ENCODE measurements at regions not wholly inside any gene's neighbourhood (a gene's known extent, or its start where the extent isn't known, plus 50 kb on each side); places are given as distances from the start of the nearest gene placed in this dataset.

- Histone ChIP-seq H3K4me1 (ENCODE audit: insufficient read depth, low read length) (peaks cover 5% of the 10 kb centered on the region; the same call in 1 of the 2 replicates), H3K9me3 (ENCODE audit: control insufficient read depth, insufficient read depth, low read length) (no peaks in the 10 kb centered on the region), H3K9ac (ENCODE audit: low read depth, low read length) (no peak overlapping the region), H3K36me3 (ENCODE audit: insufficient read depth, low read length) (no peaks in the 10 kb centered on the region)
Observed at GRCh38 chr3:5270666-5271371, 83.3 kb downstream of the EDEM1 start.

DNA sequence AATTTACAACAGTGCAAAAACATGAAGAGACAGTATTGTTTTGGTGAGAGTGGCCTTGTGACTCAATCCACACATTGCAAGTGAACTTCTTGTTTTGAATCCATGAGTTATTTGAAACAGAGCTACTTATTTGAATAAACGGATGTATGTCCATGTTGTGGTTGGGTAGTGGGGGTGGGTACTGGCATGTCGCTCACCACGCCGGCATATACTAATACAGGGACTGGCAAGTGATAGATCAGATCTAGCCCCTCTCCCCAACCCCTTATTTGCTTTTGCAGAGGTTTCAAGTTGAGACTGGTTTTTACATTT is 83.8 kb downstream of the EDEM1 start:
- no peak overlapping the region for H3K9ac ChIP-seq (ENCODE audit: low read depth, low read length)
- no peaks in the 10 kb centered on the region for H3K36me3 ChIP-seq (ENCODE audit: insufficient read depth, low read length)
- H3K9me3 ChIP-seq (ENCODE audit: control insufficient read depth, insufficient read depth, low read length), result no peaks in the 10 kb centered on the region
- H3K4me1 ChIP-seq (ENCODE audit: insufficient read depth, low read length), result peaks cover 5% of the 10 kb centered on the region; the same call in 1 of the 2 replicates

DNA sequence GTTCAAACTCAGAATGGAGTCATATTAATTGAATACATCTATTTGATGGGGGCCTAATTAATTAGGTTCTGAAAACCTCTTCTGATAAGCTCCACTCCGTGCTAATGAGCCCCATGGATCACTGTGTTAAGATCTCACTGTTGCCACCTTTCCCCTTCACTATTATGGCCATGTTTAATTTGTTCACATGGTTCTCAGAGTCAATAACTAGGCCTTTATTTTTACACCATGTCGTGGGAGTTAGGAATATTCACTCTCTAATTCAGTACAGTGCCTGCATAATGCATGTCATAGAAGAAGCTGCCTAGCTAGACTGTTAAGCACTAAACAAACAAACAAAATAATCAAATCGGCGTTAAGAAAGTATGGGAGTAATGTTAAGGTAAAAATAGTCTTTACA is 84.9 kb downstream of the EDEM1 start:
- Histone ChIP-seq H3K9me3 (ENCODE audit: control insufficient read depth, insufficient read depth, low read length) (no peaks in the 10 kb centered on the region), H3K36me3 (ENCODE audit: insufficient read depth, low read length) (no peaks in the 10 kb centered on the region), H3K9ac (ENCODE audit: low read depth, low read length) (no peak overlapping the region), H3K4me1 (ENCODE audit: insufficient read depth, low read length) (peaks cover 5% of the 10 kb centered on the region; the same call in 1 of the 2 replicates)

GRCh38 chr3:5274091-5274490 is 86.6 kb downstream of the EDEM1 start:
- H3K4me1 ChIP-seq (ENCODE audit: insufficient read depth, low read length), result peaks cover 5% of the 10 kb centered on the region; the same call in 1 of the 2 replicates
- no peaks in the 10 kb centered on the region for H3K9me3 ChIP-seq (ENCODE audit: control insufficient read depth, insufficient read depth, low read length)
- no peak overlapping the region for H3K9ac ChIP-seq (ENCODE audit: low read depth, low read length)
- H3K36me3 ChIP-seq (ENCODE audit: insufficient read depth, low read length), result no peaks in the 10 kb centered on the region

DNA sequence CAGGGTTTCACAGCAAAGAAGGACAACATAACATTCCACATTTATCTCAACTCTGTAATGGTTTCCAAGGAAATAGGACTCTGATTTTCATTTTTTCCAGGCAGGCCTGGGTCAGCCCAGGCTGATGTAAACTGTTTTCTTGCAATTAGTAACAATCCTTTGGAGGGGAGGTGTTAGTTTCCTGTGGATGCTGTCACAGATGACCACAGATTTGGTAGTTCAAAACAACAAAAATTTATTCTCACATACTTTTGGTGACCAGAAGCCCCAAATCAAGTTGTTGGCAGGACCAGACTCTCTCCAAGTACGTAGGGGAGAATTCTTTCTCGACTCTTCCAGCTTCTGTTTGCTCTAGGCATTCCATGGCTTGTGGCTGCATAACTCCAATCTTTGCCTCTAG is 88.0 kb downstream of the EDEM1 start:
- H3K4me1 ChIP-seq (ENCODE audit: insufficient read depth, low read length), result peaks cover 5% of the 10 kb centered on the region; the same call in 1 of the 2 replicates
- no peaks in the 10 kb centered on the region for H3K36me3 ChIP-seq (ENCODE audit: insufficient read depth, low read length)
- no peak overlapping the region for H3K9ac ChIP-seq (ENCODE audit: low read depth, low read length)
- no peaks in the 10 kb centered on the region for H3K9me3 ChIP-seq (ENCODE audit: control insufficient read depth, insufficient read depth, low read length)

GRCh38 chr3:5276934-5277333 is 89.4 kb downstream of the EDEM1 start:
- Histone ChIP-seq H3K36me3 (ENCODE audit: insufficient read depth, low read length) (no peaks in the 10 kb centered on the region), H3K4me1 (ENCODE audit: insufficient read depth, low read length) (no peaks in the 10 kb centered on the region)

DNA sequence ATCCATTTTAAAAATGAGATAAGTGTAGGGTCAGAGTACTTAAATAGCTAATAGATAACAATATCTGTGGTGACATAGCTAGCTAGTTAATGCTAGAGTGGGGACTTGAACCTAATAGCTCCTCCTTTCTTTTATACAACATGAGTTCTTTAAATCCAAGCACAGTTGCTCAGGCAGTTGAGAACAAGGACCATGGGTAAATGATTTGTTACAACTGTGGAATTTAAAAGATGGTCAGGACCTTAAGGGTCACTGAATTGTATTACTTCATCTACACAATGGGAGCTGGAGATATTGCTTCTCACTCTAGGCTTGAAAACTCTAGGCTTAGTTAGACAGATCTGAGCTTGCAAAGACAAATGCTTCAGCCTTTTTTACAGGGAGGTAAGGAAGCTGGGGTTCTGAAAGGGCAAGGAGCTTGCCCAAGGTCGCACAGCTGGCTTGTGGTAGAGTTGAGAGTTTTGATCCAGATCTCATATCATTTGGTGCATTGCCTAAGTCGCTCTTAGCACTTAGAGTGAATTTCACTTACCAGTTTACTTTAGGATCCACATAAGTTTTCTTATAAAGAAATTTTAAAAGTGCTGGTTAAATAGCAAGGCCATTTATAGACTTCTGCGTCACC is 90.2 kb downstream of the EDEM1 start:
- Histone ChIP-seq H3K9ac (ENCODE audit: low read depth, low read length) (no peak overlapping the region), H3K36me3 (ENCODE audit: insufficient read depth, low read length) (no peaks in the 10 kb centered on the region), H3K9me3 (ENCODE audit: control insufficient read depth, insufficient read depth, low read length) (peaks cover under 1% of the 10 kb centered on the region), H3K4me1 (ENCODE audit: insufficient read depth, low read length) (no peaks in the 10 kb centered on the region)

More at GRCh38 chr3:5276934-5277333, 89.4 kb downstream of the EDEM1 start:
- Histone ChIP-seq H3K9me3 (ENCODE audit: control insufficient read depth, insufficient read depth, low read length) (no peaks in the 10 kb centered on the region; the same call in 1 of the 2 replicates), H3K9ac (ENCODE audit: low read depth, low read length) (no peak overlapping the region)

GRCh38 chr3:5278666-5279065 is 91.2 kb downstream of the EDEM1 start:
- Histone ChIP-seq H3K9ac (ENCODE audit: low read depth, low read length) (no peak overlapping the region), H3K9me3 (ENCODE audit: control insufficient read depth, insufficient read depth, low read length) (peaks cover 4% of the 10 kb centered on the region), H3K4me1 (ENCODE audit: insufficient read depth, low read length) (no peaks in the 10 kb centered on the region), H3K36me3 (ENCODE audit: insufficient read depth, low read length) (no peaks in the 10 kb centered on the region)

GRCh38 chr3:5282703-5283102 is 95.2 kb downstream of the EDEM1 start:
- no peaks in the 10 kb centered on the region for H3K36me3 ChIP-seq (ENCODE audit: insufficient read depth, low read length)
- peaks cover 4% of the 10 kb centered on the region for H3K9me3 ChIP-seq (ENCODE audit: control insufficient read depth, insufficient read depth, low read length)
- H3K4me1 ChIP-seq (ENCODE audit: insufficient read depth, low read length), result no peaks in the 10 kb centered on the region
- no peak overlapping the region for H3K9ac ChIP-seq (ENCODE audit: low read depth, low read length)

GRCh38 chr3:5285439-5285838 is 97.9 kb downstream of the EDEM1 start:
- peaks cover 4% of the 10 kb centered on the region for H3K9me3 ChIP-seq (ENCODE audit: control insufficient read depth, insufficient read depth, low read length)
- no peaks in the 10 kb centered on the region for H3K36me3 ChIP-seq (ENCODE audit: insufficient read depth, low read length)
- no peak overlapping the region for H3K9ac ChIP-seq (ENCODE audit: low read depth, low read length)
- no peaks in the 10 kb centered on the region for H3K4me1 ChIP-seq (ENCODE audit: insufficient read depth, low read length)

- Histone ChIP-seq H3K9ac (ENCODE audit: low read depth, low read length) (no peak overlapping the region), H3K36me3 (ENCODE audit: insufficient read depth, low read length) (no peaks in the 10 kb centered on the region), H3K9me3 (ENCODE audit: control insufficient read depth, insufficient read depth, low read length) (no peaks in the 10 kb centered on the region), H3K4me1 (ENCODE audit: insufficient read depth, low read length) (no peaks in the 10 kb centered on the region)
Observed at GRCh38 chr3:5290915-5291314, 103.4 kb downstream of the EDEM1 start.

GRCh38 chr3:5292512-5292911 is 105.0 kb downstream of the EDEM1 start:
- H3K36me3 ChIP-seq (ENCODE audit: insufficient read depth, low read length), result no peaks in the 10 kb centered on the region
- no peak overlapping the region for H3K9ac ChIP-seq (ENCODE audit: low read depth, low read length)
- no peaks in the 10 kb centered on the region for H3K9me3 ChIP-seq (ENCODE audit: control insufficient read depth, insufficient read depth, low read length)
- H3K4me1 ChIP-seq (ENCODE audit: insufficient read depth, low read length), result no peaks in the 10 kb centered on the region

- Histone ChIP-seq H3K36me3 (ENCODE audit: insufficient read depth, low read length) (no peaks in the 10 kb centered on the region), H3K9me3 (ENCODE audit: control insufficient read depth, insufficient read depth, low read length) (no peaks in the 10 kb centered on the region), H3K9ac (ENCODE audit: low read depth, low read length) (no peak overlapping the region), H3K4me1 (ENCODE audit: insufficient read depth, low read length) (no peaks in the 10 kb centered on the region)
Observed at GRCh38 chr3:5293207-5293606, 105.7 kb downstream of the EDEM1 start.

GRCh38 chr3:5294356-5294755 is 106.8 kb downstream of the EDEM1 start:
- Histone ChIP-seq H3K36me3 (ENCODE audit: insufficient read depth, low read length) (no peaks in the 10 kb centered on the region), H3K4me1 (ENCODE audit: insufficient read depth, low read length) (no peaks in the 10 kb centered on the region), H3K9ac (ENCODE audit: low read depth, low read length) (no peak overlapping the region), H3K9me3 (ENCODE audit: control insufficient read depth, insufficient read depth, low read length) (no peaks in the 10 kb centered on the region)

GRCh38 chr3:5295191-5295690 is 107.7 kb downstream of the EDEM1 start:
- Histone ChIP-seq H3K9me3 (ENCODE audit: control insufficient read depth, insufficient read depth, low read length) (no peaks in the 10 kb centered on the region), H3K4me1 (ENCODE audit: insufficient read depth, low read length) (no peaks in the 10 kb centered on the region), H3K9ac (ENCODE audit: low read depth, low read length) (no peak overlapping the region), H3K36me3 (ENCODE audit: insufficient read depth, low read length) (no peaks in the 10 kb centered on the region)
